GM23338 (cell line): ENCODE measurements at regions not wholly inside any gene's neighbourhood (a gene's known extent, or its start where the extent isn't known, plus 50 kb on each side); places are given as distances from the start of the nearest gene placed in this dataset.

Source experiments
- ATAC-seq: fragments of 200-7000 bp; cut with Tn5 transposase; 3 replicates; pipeline ENCODE4 v1.9.1; 2020
- DNase-seq: peaks from one replicate; pipeline ENCODE4 v3.0.0-alpha.2; 2015; ENCODE audit warnings: low spot score
- H2AFZ ChIP-seq: fragments of 200-600 bp; sonication (generic); 2 replicates; pipeline ENCODE4 v1.8.0; 2016; ENCODE audit warnings: antibody characterized with exemption, mild to moderate bottlenecking, moderate library complexity
- H3F3A ChIP-seq: fragments of 200-600 bp; sonication (generic); replicated peaks from 2 replicates; pipeline ENCODE4 v1.8.0; 2017; ENCODE audit warnings: antibody characterized with exemption, mixed run types, low read depth
- H3K27ac ChIP-seq: fragments of 200-600 bp; sonication (generic); 2 replicates; pipeline ENCODE4 v1.6.1; 2016; ENCODE audit warnings: low read depth
- H3K27me3 ChIP-seq: fragments of 200-600 bp; sonication (generic); 2 replicates; pipeline ENCODE4 v1.8.0; 2016; ENCODE audit warnings: mild to moderate bottlenecking, mixed run types, moderate library complexity; ENCODE audit not compliant: insufficient read depth
- H3K36me3 ChIP-seq: fragments of 200-600 bp; sonication (generic); 2 replicates; pipeline ENCODE4 v1.8.0; 2016; ENCODE audit warnings: mild to moderate bottlenecking; ENCODE audit not compliant: insufficient read depth
- H3K4me1 ChIP-seq: fragments of 200-600 bp; sonication (generic); 2 replicates; pipeline ENCODE4 v1.8.0; 2016; ENCODE audit warnings: mild to moderate bottlenecking, moderate library complexity; ENCODE audit not compliant: insufficient read depth
- H3K4me2 ChIP-seq: fragments of 200-600 bp; sonication (generic); 2 replicates; pipeline ENCODE4 v1.7.1; 2017; ENCODE audit warnings: mixed run types
- H3K4me3 ChIP-seq: fragments of 200-600 bp; sonication (generic); 2 replicates; pipeline ENCODE4 v1.6.1; 2016; ENCODE audit warnings: mixed run types
- H3K79me2 ChIP-seq: fragments of 200-600 bp; sonication (generic); replicated peaks from 2 replicates; pipeline ENCODE4 v1.8.0; 2017; ENCODE audit warnings: mild to moderate bottlenecking; ENCODE audit not compliant: insufficient read depth
- H3K9me2 ChIP-seq: fragments of 200-600 bp; sonication (generic); 2 replicates; pipeline ENCODE4 v1.8.0; 2017; ENCODE audit not compliant: insufficient read depth
- H4K20me1 ChIP-seq: fragments of 200-600 bp; sonication (generic); replicated peaks from 2 replicates; pipeline ENCODE4 v1.8.0; 2017; ENCODE audit warnings: mild to moderate bottlenecking; ENCODE audit not compliant: insufficient read depth
- H3K27ac Mint-ChIP-seq: 2 replicates; pipeline ENCODE4 v1.8.0; 2020; ENCODE audit warnings: inconsistent platforms, mild to moderate bottlenecking, moderate library complexity, mixed read lengths
- H3K27me3 Mint-ChIP-seq: 3 replicates; pipeline ENCODE4 v1.8.0; 2022; ENCODE audit warnings: low read depth, mild to moderate bottlenecking, moderate library complexity, mixed read lengths, inconsistent platforms; ENCODE audit not compliant: insufficient read depth, poor library complexity
- H3K36me3 Mint-ChIP-seq: 3 replicates; pipeline ENCODE4 v1.8.0; 2021; ENCODE audit warnings: low read depth, mild to moderate bottlenecking, inconsistent platforms, moderate library complexity, mixed read lengths
- H3K4me1 Mint-ChIP-seq: 3 replicates; pipeline ENCODE4 v1.8.0; 2020; ENCODE audit warnings: mild to moderate bottlenecking, inconsistent platforms, mixed read lengths
- H3K4me3 Mint-ChIP-seq: 3 replicates; pipeline ENCODE4 v1.8.0; 2021; ENCODE audit warnings: moderate library complexity, mild to moderate bottlenecking, inconsistent platforms, mixed read lengths
- H3K9me3 Mint-ChIP-seq: 3 replicates; pipeline ENCODE4 v1.8.0; 2020; ENCODE audit warnings: moderate library complexity, mild to moderate bottlenecking, inconsistent platforms, mixed read lengths
- CTCF ChIP-seq, 2 experiments: fragments of 200-600 bp in 1 of 2; sonication (generic) in 1 of 2; conservative IDR thresholded peaks; 2 replicates each; pipeline versions ENCODE4 v1.5.1 to v1.6.1; 2016 to 2017; ENCODE audit warnings: antibody characterized with exemption in 2 of 2, low read depth in 2 of 2, mild to moderate bottlenecking in 2 of 2, moderate library complexity in 1 of 2
- POLR2AphosphoS5 ChIP-seq: IDR thresholded peaks from 2 replicates; pipeline ENCODE4 v1.6.1; 2016; ENCODE audit warnings: antibody characterized with exemption, low read depth
- ZNF462 ChIP-seq: fragments of 250-450 bp; sonication (Bioruptor Pico); IDR thresholded peaks from 2 replicates; pipeline ENCODE4 v1.5.0; 2020; ENCODE audit warnings: mild to moderate bottlenecking, moderate library complexity

- Histone ChIP-seq H3K4me3 (no peak overlapping the region), H3K4me1 (peaks cover 7% of the 10 kb centered on the region), H3K36me3 (no peaks in the 10 kb centered on the region), H3K27me3 (peaks cover 20% of the 10 kb centered on the region), H3K9me2 (no peaks in the 10 kb centered on the region), H2AFZ (no peak overlapping the region), H3K4me2 (no peak overlapping the region), H3K27ac (no peak overlapping the region), H3K79me2 (no peaks in the 10 kb centered on the region), H4K20me1 (no peaks in the 10 kb centered on the region), H3F3A (peaks cover 5% of the 10 kb centered on the region; the same call in 1 of the 2 replicates)
- Mint-ChIP-seq H3K27ac (no peak overlapping the region), H3K36me3 (no peaks in the 10 kb centered on the region; the same call in 2 of the 3 replicates), H3K4me1 (peaks cover 6% of the 10 kb centered on the region), H3K27me3 (peaks cover 13% of the 10 kb centered on the region), H3K9me3 (peaks cover 3% of the 10 kb centered on the region; the same call in 1 of the 3 replicates), H3K4me3 (no peak overlapping the region)
- no peak for DNase-seq
- TF ChIP-seq ZNF462 (no peak), CTCF (conservative IDR thresholded peaks at IDR 0.05; ENCODE audit: low read depth in 2 of 2) (no peak)
- no peak for ATAC-seq
These were observed 100.9 kb upstream of the SERTAD2 start for GRCh38 chr2:64754570-64754969.

- peaks cover 3% of the 10 kb centered on the region; the same call in 1 of the 3 replicates for H3K9me3 Mint-ChIP-seq
- no peaks in the 10 kb centered on the region for H4K20me1 ChIP-seq
- H2AFZ ChIP-seq: no peak overlapping the region
- H3K9me2 ChIP-seq: no peaks in the 10 kb centered on the region
- H3K4me3 ChIP-seq: no peak overlapping the region
- H3K27ac Mint-ChIP-seq: no peak overlapping the region
- no peak overlapping the region for H3K4me3 Mint-ChIP-seq
- DNase-seq (no peak), ATAC-seq (no peak)
- H3K27ac ChIP-seq: no peak overlapping the region
- H3K79me2 ChIP-seq: no peaks in the 10 kb centered on the region
- H3K36me3 ChIP-seq: no peaks in the 10 kb centered on the region
- H3K4me2 ChIP-seq: no peak overlapping the region
- peaks cover 14% of the 10 kb centered on the region for H3K27me3 ChIP-seq
- no peaks in the 10 kb centered on the region for H3F3A ChIP-seq
- peaks cover 6% of the 10 kb centered on the region; the same call in 2 of the 3 replicates for H3K4me1 Mint-ChIP-seq
- no peaks in the 10 kb centered on the region for H3K36me3 Mint-ChIP-seq
- peaks cover 2% of the 10 kb centered on the region; the same call in 1 of the 2 replicates for H3K4me1 ChIP-seq
- H3K27me3 Mint-ChIP-seq: peaks cover 7% of the 10 kb centered on the region
- TF ChIP-seq POLR2AphosphoS5 (no peak), CTCF (conservative IDR thresholded peaks at IDR 0.05; ENCODE audit: low read depth in 2 of 2) (no peak)
These were observed 103.4 kb upstream of the SERTAD2 start for GRCh38 chr2:64757126-64757525.
